Cardiac fibroblast (primary cell): ENCODE measurements at regions not wholly inside any gene's neighbourhood (a gene's known extent, or its start where the extent isn't known, plus 50 kb on each side); places are given as distances from the start of the nearest gene placed in this dataset.

Experiments
- DNase-seq, 2 donors: peaks; one replicate each; pipeline versions ENCODE4 v3.0.0 to v3.0.0-alpha.2; 2010; ENCODE audit warnings: low read depth in 2 of 2
- H3K4me3 ChIP-seq, 2 donors: replicated peaks in 1 of 2; 1 replicate in 1 of 2; 2 replicates in 1 of 2; pipeline ENCODE4 v1.5.1; 2011; ENCODE audit warnings: low read depth in 2 of 2, low read length in 2 of 2, mild to moderate bottlenecking in 2 of 2, moderate library complexity in 1 of 2
- CTCF ChIP-seq: IDR thresholded peaks from one replicate; pipeline ENCODE4 v1.5.1; 2011; ENCODE audit warnings: low read depth, mild to moderate bottlenecking, low read length, inconsistent platforms

GRCh38 chrX:14291666-14292500, 237.5 kb upstream of the GLRA2 start:
- TF ChIP-seq CTCF, result no peak
- no peak for DNase-seq
- no peak overlapping the region for H3K4me3 ChIP-seq

GRCh38 chrX:14290335-14290734, 239.0 kb upstream of the GLRA2 start:
- no peak for TF ChIP-seq CTCF
- DNase-seq, result no peak
- no peak overlapping the region for H3K4me3 ChIP-seq

- no peak overlapping the region for H3K4me3 ChIP-seq
- TF ChIP-seq CTCF, result no peak
- no peak for DNase-seq
Observed at GRCh38 chrX:14274691-14275090, 245.0 kb upstream of the GEMIN8 start.

GRCh38 chrX:14267216-14267615, 237.5 kb upstream of the GEMIN8 start:
- no peak for TF ChIP-seq CTCF
- H3K4me3 ChIP-seq, result no peak overlapping the region
- DNase-seq, result no peak

DNA sequence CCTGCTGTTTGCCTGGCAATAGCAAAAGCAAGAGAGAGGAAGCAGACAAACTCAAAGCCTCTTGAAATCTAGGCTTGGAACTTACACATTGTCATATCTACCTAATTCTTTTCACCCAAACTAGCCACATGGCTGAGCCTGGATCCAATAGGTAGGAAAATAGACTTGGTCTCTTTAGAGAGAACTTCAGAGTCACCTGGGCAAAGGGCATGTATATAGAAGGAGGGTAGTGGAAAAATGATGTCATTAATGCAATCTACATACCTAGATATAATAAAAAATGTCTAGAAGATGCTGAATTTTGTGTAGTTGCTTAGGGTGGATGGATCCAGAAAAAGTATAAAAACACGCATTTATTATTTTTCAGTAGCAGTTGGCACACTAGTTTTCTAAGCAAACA, 237.0 kb upstream of the GEMIN8 start:
- no peak for TF ChIP-seq CTCF
- H3K4me3 ChIP-seq, result no peak overlapping the region
- DNase-seq, result no peak

GRCh38 chrX:14243823-14244222, 214.1 kb upstream of the GEMIN8 start:
- no peak for DNase-seq
- no peak for TF ChIP-seq CTCF
- no peak overlapping the region for H3K4me3 ChIP-seq

- TF ChIP-seq CTCF, result no peak
- DNase-seq, result no peak
Observed at GRCh38 chrX:14235004-14235403, 205.3 kb upstream of the GEMIN8 start.

More at GRCh38 chrX:14235004-14235403, 205.3 kb upstream of the GEMIN8 start:
- H3K4me3 ChIP-seq, result no peak overlapping the region
